Activated CD4-positive, alpha-beta T cell treated with anti-CD3 and anti-CD28 coated beads for 36 hours (primary cell): ENCODE measurements at regions not wholly inside any gene's neighbourhood (a gene's known extent, or its start where the extent isn't known, plus 50 kb on each side); places are given as distances from the start of the nearest gene placed in this dataset.

ENCODE experiments used
- ATAC-seq: fragments of 200-7000 bp; cut with Tn5 transposase; one replicate; pipeline ENCODE4 v1.10.0; 2021; ENCODE audit warnings: mild to moderate bottlenecking, moderate library complexity
- CTCF ChIA-PET: fragments of 350-600 bp; sonication (Branson Sonifier 250); formaldehyde crosslinking; loops from one replicate; lab custom pipeline; 2021; ENCODE audit warnings: antibody characterized with exemption; lab: Charles Lee
- POLR2A ChIA-PET: fragments of 350-600 bp; sonication (Branson Sonifier 250); formaldehyde crosslinking; loops from one replicate; lab custom pipeline; 2021; ENCODE audit warnings: antibody characterized with exemption, inconsistent platforms; lab: Charles Lee
- DNase-seq: peaks from one replicate; pipeline ENCODE4 v3.0.0-alpha.2; 2020
- H3K27ac Mint-ChIP-seq: one replicate; pipeline ENCODE4 v1.8.0; 2021; ENCODE audit warnings: mixed read lengths
- H3K27me3 Mint-ChIP-seq: one replicate; pipeline ENCODE4 v1.8.0; 2021; ENCODE audit warnings: mixed read lengths
- H3K36me3 Mint-ChIP-seq: one replicate; pipeline ENCODE4 v1.8.0; 2021; ENCODE audit warnings: low read depth, mixed read lengths
- H3K4me1 Mint-ChIP-seq: one replicate; pipeline ENCODE4 v1.8.0; 2021; ENCODE audit warnings: mixed read lengths
- H3K4me3 Mint-ChIP-seq: one replicate; pipeline ENCODE4 v1.8.0; 2021; ENCODE audit warnings: mild to moderate bottlenecking, moderate library complexity, mixed read lengths
- H3K9me3 Mint-ChIP-seq: one replicate; pipeline ENCODE4 v1.8.0; 2021; ENCODE audit warnings: low read depth, mixed read lengths
- intact Hi-C, 2 experiments: fragments of 100-400 bp; cut with DNase I in 1 of 2; cut with micrococcal nuclease in 1 of 2; formaldehyde crosslinking; loops; one replicate each; pipeline versions ENCODE4 v1.14.2 to v1.15.1; 2022 to 2024; cut with DNase I, micrococcal nuclease

- peaks cover 23% of the 10 kb centered on the region for H3K9me3 Mint-ChIP-seq
- no peaks in the 10 kb centered on the region for H3K36me3 Mint-ChIP-seq
- H3K27me3 Mint-ChIP-seq: no peaks in the 10 kb centered on the region
Observed at GRCh38 chr13:61010358-61010757, 405.3 kb downstream of the PCDH20 start.

GRCh38 chr13:61002686-61003085 lies 413.0 kb downstream of the PCDH20 start:
- Mint-ChIP-seq H3K9me3 (peaks cover 10% of the 10 kb centered on the region), H3K27me3 (no peaks in the 10 kb centered on the region), H3K4me1 (no peaks in the 10 kb centered on the region), H3K36me3 (no peaks in the 10 kb centered on the region), H3K4me3 (no peak overlapping the region), H3K27ac (no peak overlapping the region)
- intact Hi-C loops: no loop called here
- POLR2A ChIA-PET: no interaction called here
- ATAC-seq (no peak), DNase-seq (no peak)
- CTCF ChIA-PET: no interaction called here

More at GRCh38 chr13:61010358-61010757, 405.3 kb downstream of the PCDH20 start:
- ChIA-PET CTCF (no interaction called here), POLR2A (no interaction called here)
- no peak overlapping the region for H3K4me3 Mint-ChIP-seq
- H3K4me1 Mint-ChIP-seq: no peaks in the 10 kb centered on the region
- DNase-seq (no peak), ATAC-seq (no peak)
- intact Hi-C loops: no loop called here
- no peak overlapping the region for H3K27ac Mint-ChIP-seq

DNA sequence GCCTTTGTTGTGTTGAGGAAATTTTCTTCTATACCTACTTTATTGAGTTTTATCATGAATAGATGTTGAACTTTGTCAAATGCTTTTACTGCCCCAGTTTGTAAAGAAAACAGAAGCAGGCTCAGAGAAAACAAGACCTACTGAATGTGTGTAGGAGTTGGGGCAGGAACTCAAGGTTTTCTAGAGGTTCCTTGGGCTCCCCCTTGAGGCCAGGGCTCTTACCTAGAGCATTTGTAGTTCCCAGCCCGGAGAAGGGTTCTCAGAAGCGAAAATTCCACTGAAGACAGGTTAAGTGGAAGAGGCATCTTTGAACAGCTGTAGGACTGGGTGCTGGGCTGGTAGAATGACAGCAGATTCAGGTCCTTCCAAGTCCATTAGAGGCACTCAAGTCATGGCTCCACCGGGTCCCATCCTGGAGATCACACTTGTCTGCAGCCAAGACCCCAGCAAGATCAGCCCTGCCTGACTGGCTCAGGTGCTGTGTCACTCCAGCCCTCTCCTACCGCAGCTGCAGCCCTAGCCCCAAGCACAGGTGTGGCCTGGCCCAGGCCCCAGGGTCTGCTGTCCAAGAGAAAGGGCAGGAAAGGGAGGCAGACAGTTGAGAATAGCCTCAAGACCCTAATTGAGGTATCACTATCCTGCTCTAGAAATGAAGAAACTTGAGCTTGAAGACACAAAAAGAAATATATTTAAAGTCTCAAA lies 425.5 kb downstream of the PCDH20 start:
- ATAC-seq (no peak), DNase-seq (no peak)
- H3K36me3 Mint-ChIP-seq: no peaks in the 10 kb centered on the region
- no peaks in the 10 kb centered on the region for H3K4me1 Mint-ChIP-seq
- no peak overlapping the region for H3K27ac Mint-ChIP-seq
- no peak overlapping the region for H3K4me3 Mint-ChIP-seq
- H3K27me3 Mint-ChIP-seq: no peaks in the 10 kb centered on the region
- POLR2A ChIA-PET: no interaction called here
- peaks cover 4% of the 10 kb centered on the region for H3K9me3 Mint-ChIP-seq
- intact Hi-C loops: no loop called here
- CTCF ChIA-PET: no interaction called here

- no peak overlapping the region for H3K4me3 Mint-ChIP-seq
- H3K4me1 Mint-ChIP-seq: no peaks in the 10 kb centered on the region
- CTCF ChIA-PET: no interaction called here
- H3K9me3 Mint-ChIP-seq: peaks cover 8% of the 10 kb centered on the region
- intact Hi-C loops: no loop called here
- DNase-seq: no peak
- POLR2A ChIA-PET: no interaction called here
- ATAC-seq: no peak
- no peak overlapping the region for H3K27ac Mint-ChIP-seq
- no peaks in the 10 kb centered on the region for H3K36me3 Mint-ChIP-seq
- no peaks in the 10 kb centered on the region for H3K27me3 Mint-ChIP-seq
Observed at GRCh38 chr13:60986301-60986700, 429.3 kb downstream of the PCDH20 start.

DNA sequence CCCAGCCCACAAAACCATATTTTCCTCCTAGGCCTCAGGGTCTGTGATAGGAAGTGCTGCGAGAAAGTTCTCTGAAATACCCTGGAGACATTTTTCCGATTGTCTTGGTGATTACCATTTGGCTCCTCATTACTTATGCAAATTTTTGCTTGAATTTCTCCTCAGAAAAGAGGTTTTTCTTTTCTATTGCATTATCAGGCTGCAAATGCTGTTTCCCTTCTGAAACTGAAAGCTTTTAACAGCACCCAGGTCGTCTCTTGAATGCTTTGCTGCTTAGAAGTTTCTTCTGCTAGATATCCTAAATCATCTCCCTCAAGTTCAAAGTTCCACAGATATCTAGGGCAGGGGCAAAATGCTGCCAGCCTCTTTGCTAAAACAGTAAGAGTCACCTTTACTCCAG lies 434.2 kb downstream of the PCDH20 start:
- H3K27ac Mint-ChIP-seq: no peak overlapping the region

DNA sequence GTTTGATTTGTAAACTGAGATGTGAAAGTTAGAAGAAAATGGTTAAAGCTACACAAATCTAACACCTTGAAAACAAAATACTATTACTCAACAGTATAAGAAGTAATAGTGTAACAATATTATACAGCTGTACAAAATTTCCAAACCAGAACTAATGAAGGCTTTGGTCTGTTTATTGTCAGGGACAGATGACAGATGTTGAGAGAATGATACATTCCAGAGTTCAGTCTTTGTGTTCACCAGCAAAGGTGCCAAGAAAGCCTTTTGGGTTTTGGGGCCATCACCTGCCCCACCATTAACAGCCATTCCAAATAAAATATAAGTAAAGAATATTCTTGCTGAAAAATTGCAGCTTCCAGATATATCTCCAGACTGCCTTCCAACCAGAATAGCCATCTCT lies 439.3 kb downstream of the PCDH20 start:
- no peak overlapping the region for H3K4me3 Mint-ChIP-seq
- no peaks in the 10 kb centered on the region for H3K4me1 Mint-ChIP-seq
- H3K9me3 Mint-ChIP-seq: peaks cover 6% of the 10 kb centered on the region
- ATAC-seq (no peak), DNase-seq (no peak)
- intact Hi-C loops: no loop called here
- ChIA-PET CTCF (no interaction called here), POLR2A (no interaction called here)
- H3K27ac Mint-ChIP-seq: no peak overlapping the region
- H3K27me3 Mint-ChIP-seq: no peaks in the 10 kb centered on the region
- no peaks in the 10 kb centered on the region for H3K36me3 Mint-ChIP-seq

More for the DNA sequence above, 434.2 kb downstream of the PCDH20 start:
- DNase-seq: no peak
- no peaks in the 10 kb centered on the region for H3K4me1 Mint-ChIP-seq
- ATAC-seq: no peak
- no peaks in the 10 kb centered on the region for H3K36me3 Mint-ChIP-seq
- no peak overlapping the region for H3K4me3 Mint-ChIP-seq
- CTCF ChIA-PET: no interaction called here
- POLR2A ChIA-PET: no interaction called here
- intact Hi-C loops: no loop called here
- H3K27me3 Mint-ChIP-seq: no peaks in the 10 kb centered on the region
- peaks cover 10% of the 10 kb centered on the region for H3K9me3 Mint-ChIP-seq

DNA sequence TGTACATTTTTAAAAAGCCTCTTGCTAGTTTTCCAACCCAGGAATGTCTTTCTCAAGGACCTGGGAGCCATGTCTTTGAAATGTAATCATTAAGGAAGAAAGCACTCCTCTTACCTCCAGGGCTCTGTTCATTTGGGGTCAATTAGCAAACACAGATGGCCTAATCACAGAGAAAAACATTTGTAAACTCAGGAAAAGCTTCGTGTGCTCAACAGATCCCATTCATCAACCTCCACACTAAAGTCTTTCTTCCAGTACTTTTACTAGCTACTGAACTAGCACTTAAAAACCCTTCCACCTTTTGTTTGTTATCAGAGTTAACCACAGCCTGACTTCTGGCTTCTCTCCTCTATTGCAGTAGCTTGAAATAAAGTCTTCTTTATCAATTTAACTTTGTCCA lies 441.4 kb downstream of the PCDH20 start:
- Mint-ChIP-seq H3K4me1 (no peaks in the 10 kb centered on the region), H3K9me3 (peaks cover 4% of the 10 kb centered on the region), H3K4me3 (no peak overlapping the region), H3K27me3 (no peaks in the 10 kb centered on the region), H3K27ac (no peak overlapping the region), H3K36me3 (no peaks in the 10 kb centered on the region)
- DNase-seq: no peak
- ChIA-PET CTCF (no interaction called here), POLR2A (no interaction called here)
- intact Hi-C loops: no loop called here
- no peak for ATAC-seq

- CTCF ChIA-PET: no interaction called here
- no peaks in the 10 kb centered on the region for H3K36me3 Mint-ChIP-seq
- H3K4me3 Mint-ChIP-seq: no peak overlapping the region
- H3K9me3 Mint-ChIP-seq: peaks cover 4% of the 10 kb centered on the region
- H3K27ac Mint-ChIP-seq: no peak overlapping the region
- no peaks in the 10 kb centered on the region for H3K27me3 Mint-ChIP-seq
- POLR2A ChIA-PET: no interaction called here
- H3K4me1 Mint-ChIP-seq: no peaks in the 10 kb centered on the region
- ATAC-seq (no peak), DNase-seq (no peak)
- intact Hi-C loops: no loop called here
Observed at GRCh38 chr13:60973529-60973928, 442.1 kb downstream of the PCDH20 start.

- ATAC-seq (no peak), DNase-seq (no peak)
- no peak overlapping the region for H3K4me3 Mint-ChIP-seq
- ChIA-PET CTCF (no interaction called here), POLR2A (no interaction called here)
- H3K9me3 Mint-ChIP-seq: peaks cover 4% of the 10 kb centered on the region
- intact Hi-C loops: no loop called here
- H3K27me3 Mint-ChIP-seq: no peaks in the 10 kb centered on the region
- H3K4me1 Mint-ChIP-seq: no peaks in the 10 kb centered on the region
- no peaks in the 10 kb centered on the region for H3K36me3 Mint-ChIP-seq
- no peak overlapping the region for H3K27ac Mint-ChIP-seq
Observed at GRCh38 chr13:60970736-60971135, 444.9 kb downstream of the PCDH20 start.

GRCh38 chr13:60969656-60970055 lies 446.0 kb downstream of the PCDH20 start:
- Mint-ChIP-seq H3K36me3 (no peaks in the 10 kb centered on the region), H3K9me3 (peaks cover 2% of the 10 kb centered on the region), H3K27ac (no peak overlapping the region), H3K4me3 (no peak overlapping the region), H3K27me3 (no peaks in the 10 kb centered on the region), H3K4me1 (no peaks in the 10 kb centered on the region)
- CTCF ChIA-PET: no interaction called here
- POLR2A ChIA-PET: no interaction called here
- intact Hi-C loops: no loop called here
- no peak for ATAC-seq
- no peak for DNase-seq

DNA sequence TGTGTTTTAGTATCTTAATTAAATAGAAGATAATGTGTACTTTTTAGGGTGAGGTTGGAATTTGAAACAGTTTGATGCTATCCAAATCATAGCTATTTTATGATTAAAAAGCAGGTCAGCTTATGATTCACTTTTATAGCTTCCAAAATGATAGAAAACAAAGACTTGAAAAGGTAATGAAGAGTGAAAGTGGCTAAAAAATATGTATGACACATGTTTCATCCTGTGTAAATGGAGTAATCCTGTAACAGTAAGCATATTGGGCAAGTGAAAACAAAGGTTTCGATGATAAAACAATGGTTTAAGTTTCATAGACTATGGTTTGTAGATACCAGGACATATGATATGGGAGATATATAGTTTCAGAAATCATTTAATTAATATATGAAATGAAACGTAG lies 456.2 kb downstream of the PCDH20 start:
- Mint-ChIP-seq H3K27me3 (no peaks in the 10 kb centered on the region), H3K27ac (no peak overlapping the region), H3K9me3 (peaks cover 12% of the 10 kb centered on the region), H3K4me1 (no peaks in the 10 kb centered on the region), H3K4me3 (no peak overlapping the region), H3K36me3 (no peaks in the 10 kb centered on the region)
- POLR2A ChIA-PET: no interaction called here
- DNase-seq (no peak), ATAC-seq (no peak)
- CTCF ChIA-PET: no interaction called here
- intact Hi-C loops: no loop called here

GRCh38 chr13:60957816-60958215 lies 457.8 kb downstream of the PCDH20 start:
- Mint-ChIP-seq H3K4me3 (no peak overlapping the region), H3K36me3 (no peaks in the 10 kb centered on the region), H3K27ac (no peak overlapping the region), H3K27me3 (no peaks in the 10 kb centered on the region), H3K9me3 (peaks cover 7% of the 10 kb centered on the region), H3K4me1 (no peaks in the 10 kb centered on the region)
- intact Hi-C loops: no loop called here
- ATAC-seq: no peak
- POLR2A ChIA-PET: no interaction called here
- no peak for DNase-seq
- CTCF ChIA-PET: no interaction called here
